Endodermal cell (in vitro differentiated cells): ENCODE measurements at regions not wholly inside any gene's neighbourhood (a gene's known extent, or its start where the extent isn't known, plus 50 kb on each side); places are given as distances from the start of the nearest gene placed in this dataset.

Source experiments
- DNase-seq: peaks from one replicate; pipeline ENCODE4 v3.0.0-alpha.2; 2017
- H3K27ac ChIP-seq: 2 replicates; pipeline ENCODE4 v1.5.1; 2013; ENCODE audit warnings: mild to moderate bottlenecking, low read depth, low read length, moderate library complexity
- H3K27me3 ChIP-seq: 2 replicates; pipeline ENCODE4 v1.6.1; 2013; ENCODE audit warnings: mild to moderate bottlenecking, low read length, moderate library complexity; ENCODE audit not compliant: insufficient read depth, control insufficient read depth, poor library complexity, severe bottlenecking
- H3K36me3 ChIP-seq: 2 replicates; pipeline ENCODE4 v1.7.0; 2013; ENCODE audit warnings: mild to moderate bottlenecking, low read length, moderate library complexity; ENCODE audit not compliant: control insufficient read depth, insufficient read depth
- H3K4me1 ChIP-seq: one replicate; pipeline ENCODE4 v1.7.0; 2013; ENCODE audit warnings: low read length; ENCODE audit not compliant: control insufficient read depth, insufficient read depth
- H3K4me3 ChIP-seq: 2 replicates; pipeline ENCODE4 v1.5.1; 2013; ENCODE audit warnings: mild to moderate bottlenecking, low read length, moderate library complexity
- H3K9ac ChIP-seq: 2 replicates; pipeline ENCODE4 v1.6.1; 2013; ENCODE audit warnings: mild to moderate bottlenecking, low read length, moderate library complexity; ENCODE audit not compliant: poor library complexity, severe bottlenecking; ENCODE audit errors: extremely low read depth
- H3K9me3 ChIP-seq: 2 replicates; pipeline ENCODE4 v1.6.1; 2013; ENCODE audit warnings: mild to moderate bottlenecking, low read length, moderate library complexity; ENCODE audit not compliant: control insufficient read depth
- H3K27ac Mint-ChIP-seq: 2 replicates; pipeline ENCODE4 v1.8.0; 2020; ENCODE audit warnings: mixed read lengths
- H3K27me3 Mint-ChIP-seq: 2 replicates; pipeline ENCODE4 v1.8.0; 2021; ENCODE audit warnings: mild to moderate bottlenecking, mixed read lengths; ENCODE audit not compliant: insufficient read depth
- H3K36me3 Mint-ChIP-seq: 2 replicates; pipeline ENCODE4 v1.8.0; 2020; ENCODE audit warnings: low read depth, mixed read lengths
- H3K4me1 Mint-ChIP-seq: 2 replicates; pipeline ENCODE4 v1.8.0; 2020; ENCODE audit warnings: mixed read lengths
- H3K4me3 Mint-ChIP-seq: 2 replicates; pipeline ENCODE4 v1.8.0; 2020; ENCODE audit warnings: mild to moderate bottlenecking, moderate library complexity, mixed read lengths
- H3K9me3 Mint-ChIP-seq: 2 replicates; pipeline ENCODE4 v1.8.0; 2020; ENCODE audit warnings: mild to moderate bottlenecking, mixed read lengths
- CTCF ChIP-seq: fragments of 200-600 bp; sonication (generic); conservative IDR thresholded peaks from 2 replicates; pipeline ENCODE4 v1.5.0; 2021; ENCODE audit warnings: antibody characterized with exemption, mild to moderate bottlenecking
- WGBS, 2 experiments: methylation state at CpG; one replicate each; pipeline versions ENCODE4 v1.1.5 to v1.1.7; 2013; ENCODE audit warnings: missing lambda C conversion rate in 2 of 2, mixed read lengths in 1 of 2; ENCODE audit not compliant: insufficient coverage in 1 of 2, insufficient read length in 1 of 2; 5-methylcytosine and 5-hydroxymethylcytosine counted together

- no peak for DNase-seq
- Mint-ChIP-seq H3K27ac (no peak overlapping the region), H3K4me1 (no peaks in the 10 kb centered on the region), H3K9me3 (no peaks in the 10 kb centered on the region), H3K36me3 (no peaks in the 10 kb centered on the region), H3K27me3 (no peaks in the 10 kb centered on the region), H3K4me3 (no peak overlapping the region)
- Histone ChIP-seq H3K4me1 (no peaks in the 10 kb centered on the region), H3K9me3 (no peaks in the 10 kb centered on the region), H3K27ac (no peak overlapping the region), H3K4me3 (no peak overlapping the region), H3K27me3 (no peaks in the 10 kb centered on the region), H3K36me3 (no peaks in the 10 kb centered on the region), H3K9ac (no peak overlapping the region)
- 90 to 96% methylated on average over 3 to 6 of the region's 6 CpGs for WGBS, 2 experiments
- no peak for TF ChIP-seq CTCF
Observed at GRCh38 chr2:188785490-188785889, 188.7 kb upstream of the COL3A1 start.

- H3K4me3 ChIP-seq: no peak overlapping the region
Observed at GRCh38 chr2:188786368-188786841, 187.8 kb upstream of the COL3A1 start.

GRCh38 chr2:188787021-188787657 is 187.0 kb upstream of the COL3A1 start:
- no peaks in the 10 kb centered on the region for H3K27me3 ChIP-seq
- no peaks in the 10 kb centered on the region for H3K4me1 ChIP-seq
- H3K4me3 ChIP-seq: no peak overlapping the region
- H3K9ac ChIP-seq: no peak overlapping the region
- DNase-seq: no peak
- no peaks in the 10 kb centered on the region for H3K4me1 Mint-ChIP-seq
- H3K27me3 Mint-ChIP-seq: no peaks in the 10 kb centered on the region
- H3K36me3 ChIP-seq: no peaks in the 10 kb centered on the region
- H3K9me3 Mint-ChIP-seq: no peaks in the 10 kb centered on the region
- H3K36me3 Mint-ChIP-seq: no peaks in the 10 kb centered on the region
- no peak overlapping the region for H3K4me3 Mint-ChIP-seq
- no peaks in the 10 kb centered on the region for H3K9me3 ChIP-seq
- WGBS, 2 experiments: 90 to 96% methylated on average over 3 to 5 of the region's 5 CpGs
- no peak overlapping the region for H3K27ac Mint-ChIP-seq
- TF ChIP-seq CTCF: no peak
- H3K27ac ChIP-seq: no peak overlapping the region

More at GRCh38 chr2:188786368-188786841, 187.8 kb upstream of the COL3A1 start:
- H3K4me1 ChIP-seq: no peaks in the 10 kb centered on the region
- no peak overlapping the region for H3K27ac ChIP-seq
- 85 to 100% methylated on average over 1 to 3 of the region's 3 CpGs for WGBS, 2 experiments
- TF ChIP-seq CTCF: no peak
- Mint-ChIP-seq H3K27me3 (no peaks in the 10 kb centered on the region), H3K9me3 (no peaks in the 10 kb centered on the region), H3K27ac (no peak overlapping the region), H3K36me3 (no peaks in the 10 kb centered on the region), H3K4me1 (no peaks in the 10 kb centered on the region), H3K4me3 (no peak overlapping the region)
- H3K9ac ChIP-seq: no peak overlapping the region
- H3K36me3 ChIP-seq: no peaks in the 10 kb centered on the region
- DNase-seq: no peak
- no peaks in the 10 kb centered on the region for H3K9me3 ChIP-seq
- H3K27me3 ChIP-seq: no peaks in the 10 kb centered on the region
